ENCODE measurements at regions not wholly inside any gene's neighbourhood (a gene's known extent, or its start where the extent isn't known, plus 50 kb on each side); places are given as distances from the start of the nearest gene placed in this dataset.
"Not testable (repeated sequence)": the region's sequence is repeated elsewhere in the genome, so short reads cannot be mapped to it uniquely, and the experiment has no call there.

GRCh38 chr3:4231041-4231440 is 72.1 kb upstream of the SETMAR start:
- ChIA-PET POLR2A (no interaction called here), CTCF (interaction anchor here (1.0 kb wide), 1 partner anchor 22 kb away, joined by 3 read pairs; no protein-coding TSS in a partner anchor)
- H3K4me1 Mint-ChIP-seq = no peaks in the 10 kb centered on the region
- DNase-seq = no peak
- H3K36me3 Mint-ChIP-seq (ENCODE audit: low read depth) = no peaks in the 10 kb centered on the region
- H3K27ac Mint-ChIP-seq = no peak overlapping the region
- no peak for ATAC-seq
- no peaks in the 10 kb centered on the region for H3K27me3 Mint-ChIP-seq
- H3K9me3 Mint-ChIP-seq (ENCODE audit: low read depth) = no peaks in the 10 kb centered on the region
- H3K4me3 Mint-ChIP-seq = no peak overlapping the region
- intact Hi-C loops (cut with DNase I, micrococcal nuclease) = no loop called here

- DNase-seq = no peak
- ChIA-PET CTCF (no interaction called here), POLR2A (no interaction called here)
- Mint-ChIP-seq H3K9me3 (ENCODE audit: low read depth) (peaks cover 2% of the 10 kb centered on the region), H3K27ac (no peak overlapping the region), H3K4me3 (no peak overlapping the region), H3K4me1 (no peaks in the 10 kb centered on the region), H3K27me3 (no peaks in the 10 kb centered on the region), H3K36me3 (ENCODE audit: low read depth) (no peaks in the 10 kb centered on the region)
- no peak for ATAC-seq
- intact Hi-C loops (cut with DNase I, micrococcal nuclease) = no loop called here
Measured at GRCh38 chr3:4232798-4233197, 70.4 kb upstream of the SETMAR start.

GRCh38 chr3:4233488-4233887 is 69.7 kb upstream of the SETMAR start:
- Mint-ChIP-seq H3K4me1 (no peaks in the 10 kb centered on the region), H3K36me3 (ENCODE audit: low read depth) (no peaks in the 10 kb centered on the region), H3K27ac (no peak overlapping the region), H3K9me3 (ENCODE audit: low read depth) (peaks cover 2% of the 10 kb centered on the region), H3K27me3 (no peaks in the 10 kb centered on the region), H3K4me3 (no peak overlapping the region)
- ChIA-PET CTCF (no interaction called here), POLR2A (no interaction called here)
- ATAC-seq (no peak), DNase-seq (no peak)
- intact Hi-C loops (cut with DNase I, micrococcal nuclease) = no loop called here

GRCh38 chr3:4234889-4235288 is 68.3 kb upstream of the SETMAR start:
- Mint-ChIP-seq H3K4me1 (no peaks in the 10 kb centered on the region), H3K4me3 (no peak overlapping the region), H3K27me3 (no peaks in the 10 kb centered on the region), H3K36me3 (ENCODE audit: low read depth) (no peaks in the 10 kb centered on the region), H3K9me3 (ENCODE audit: low read depth) (peaks cover 5% of the 10 kb centered on the region), H3K27ac (no peak overlapping the region)
- ChIA-PET CTCF (no interaction called here), POLR2A (no interaction called here)
- intact Hi-C loops (cut with DNase I, micrococcal nuclease) = no loop called here
- ATAC-seq (no peak), DNase-seq (no peak)

- DNase-seq = no peak
- no peaks in the 10 kb centered on the region for H3K36me3 Mint-ChIP-seq (ENCODE audit: low read depth)
- H3K9me3 Mint-ChIP-seq (ENCODE audit: low read depth) = peaks cover 5% of the 10 kb centered on the region
- ATAC-seq = no peak
- no peak overlapping the region for H3K4me3 Mint-ChIP-seq
- H3K4me1 Mint-ChIP-seq = no peaks in the 10 kb centered on the region
- H3K27ac Mint-ChIP-seq = no peak overlapping the region
- ChIA-PET CTCF (no interaction called here), POLR2A (no interaction called here)
- H3K27me3 Mint-ChIP-seq = no peaks in the 10 kb centered on the region
- intact Hi-C loops (cut with DNase I, micrococcal nuclease) = no loop called here
Measured at GRCh38 chr3:4235690-4236089, 67.5 kb upstream of the SETMAR start.

- no peak for DNase-seq
- intact Hi-C loops (cut with DNase I, micrococcal nuclease) = no loop called here
- H3K36me3 Mint-ChIP-seq (ENCODE audit: low read depth) = no peaks in the 10 kb centered on the region
- ChIA-PET POLR2A (no interaction called here), CTCF (no interaction called here)
- ATAC-seq = no peak
- H3K4me1 Mint-ChIP-seq = no peaks in the 10 kb centered on the region
- H3K4me3 Mint-ChIP-seq = no peak overlapping the region
- no peak overlapping the region for H3K27ac Mint-ChIP-seq
- no peaks in the 10 kb centered on the region for H3K27me3 Mint-ChIP-seq
- H3K9me3 Mint-ChIP-seq (ENCODE audit: low read depth) = peaks cover 5% of the 10 kb centered on the region
Measured at GRCh38 chr3:4241595-4242170, 61.5 kb upstream of the SETMAR start.

- POLR2A ChIA-PET = no interaction called here
- no peaks in the 10 kb centered on the region for H3K9me3 Mint-ChIP-seq (ENCODE audit: low read depth)
- no peak for DNase-seq
- no peak for ATAC-seq
- no peaks in the 10 kb centered on the region for H3K4me1 Mint-ChIP-seq
- no peaks in the 10 kb centered on the region for H3K27me3 Mint-ChIP-seq
- H3K27ac Mint-ChIP-seq = no peak overlapping the region
- intact Hi-C loops (cut with DNase I, micrococcal nuclease) = no loop called here
- CTCF ChIA-PET = interaction anchor here (0.6 kb wide), 1 partner anchor 1921 kb away, joined by 3 read pairs; no protein-coding TSS in a partner anchor
- no peaks in the 10 kb centered on the region for H3K36me3 Mint-ChIP-seq (ENCODE audit: low read depth)
- no peak overlapping the region for H3K4me3 Mint-ChIP-seq
Measured at GRCh38 chr3:4245671-4246070, 57.5 kb upstream of the SETMAR start.

GRCh38 chr3:4247391-4247790 is 55.8 kb upstream of the SETMAR start:
- Mint-ChIP-seq H3K4me3 (no peak overlapping the region), H3K36me3 (ENCODE audit: low read depth) (no peaks in the 10 kb centered on the region), H3K27ac (no peak overlapping the region), H3K9me3 (ENCODE audit: low read depth) (no peaks in the 10 kb centered on the region), H3K27me3 (no peaks in the 10 kb centered on the region), H3K4me1 (no peaks in the 10 kb centered on the region)
- ChIA-PET POLR2A (interaction anchor here (0.5 to 0.6 kb wide), 2 partner anchors 21 to 690 kb away, joined by 4 to 6 read pairs; no protein-coding TSS in a partner anchor), CTCF (no interaction called here)
- intact Hi-C loops (cut with DNase I, micrococcal nuclease) = no loop called here
- DNase-seq = no peak
- no peak for ATAC-seq

GRCh38 chr3:4250064-4250463 is 53.1 kb upstream of the SETMAR start:
- POLR2A ChIA-PET = no interaction called here
- no peaks in the 10 kb centered on the region for H3K36me3 Mint-ChIP-seq (ENCODE audit: low read depth)
- intact Hi-C loops (cut with DNase I, micrococcal nuclease) = no loop called here
- H3K27ac Mint-ChIP-seq = no peak overlapping the region
- CTCF ChIA-PET = no interaction called here
- H3K9me3 Mint-ChIP-seq (ENCODE audit: low read depth) = no peaks in the 10 kb centered on the region
- H3K4me1 Mint-ChIP-seq = no peaks in the 10 kb centered on the region
- ATAC-seq (no peak), DNase-seq (no peak)
- no peaks in the 10 kb centered on the region for H3K27me3 Mint-ChIP-seq
- no peak overlapping the region for H3K4me3 Mint-ChIP-seq

GRCh38 chr3:4251412-4251811 is 51.8 kb upstream of the SETMAR start:
- ChIA-PET POLR2A (no interaction called here), CTCF (no interaction called here)
- DNase-seq = no peak
- Mint-ChIP-seq H3K4me3 (no peak overlapping the region), H3K36me3 (ENCODE audit: low read depth) (no peaks in the 10 kb centered on the region), H3K4me1 (no peaks in the 10 kb centered on the region), H3K27me3 (no peaks in the 10 kb centered on the region), H3K9me3 (ENCODE audit: low read depth) (no peaks in the 10 kb centered on the region), H3K27ac (no peak overlapping the region)
- intact Hi-C loops (cut with DNase I, micrococcal nuclease) = no loop called here
- no peak for ATAC-seq

GRCh38 chr3:4253072-4253832 is 49.9 kb upstream of the SETMAR start:
- ATAC-seq; H3K4me1 Mint-ChIP-seq; H3K4me3 Mint-ChIP-seq; H3K9me3 Mint-ChIP-seq (ENCODE audit: low read depth); intact Hi-C loops (cut with DNase I, micrococcal nuclease); H3K36me3 Mint-ChIP-seq (ENCODE audit: low read depth); H3K27ac Mint-ChIP-seq; DNase-seq; POLR2A ChIA-PET; H3K27me3 Mint-ChIP-seq: not testable (repeated sequence)
- CTCF ChIA-PET = interaction anchor here (0.5 to 0.8 kb wide), 2 partner anchors 79 to 132 kb away, joined by 3 read pairs; no protein-coding TSS in a partner anchor
